ENCODE measurements at regions not wholly inside any gene's neighbourhood (a gene's known extent, or its start where the extent isn't known, plus 50 kb on each side); places are given as distances from the start of the nearest gene placed in this dataset.
"Not testable (repeated sequence)": the region's sequence is repeated elsewhere in the genome, so short reads cannot be mapped to it uniquely, and the experiment has no call there.

GRCh38 chr7:65317372-65317771, 56.3 kb upstream of the ZNF92 start:
- DNase-seq (ENCODE audit: low read depth) = no peak

GRCh38 chr7:65310761-65311160, 62.9 kb upstream of the ZNF92 start:
- no peak for DNase-seq (ENCODE audit: low read depth)

- DNase-seq (ENCODE audit: low read depth) = no peak
Measured at GRCh38 chr7:65308300-65308678, 65.4 kb upstream of the ZNF92 start.

- DNase-seq (ENCODE audit: low read depth) = peak; percentile 61
Measured at GRCh38 chr7:65307651-65308299, 65.9 kb upstream of the ZNF92 start.

GRCh38 chr7:65304175-65304574, 69.5 kb upstream of the ZNF92 start:
- DNase-seq (ENCODE audit: low read depth) = no peak

- no peak for DNase-seq (ENCODE audit: low read depth)
Measured at GRCh38 chr7:65302883-65303282, 70.8 kb upstream of the ZNF92 start.

- DNase-seq (ENCODE audit: low read depth) = no peak
Measured at GRCh38 chr7:65301007-65301406, 72.6 kb upstream of the ZNF92 start.

GRCh38 chr7:65295409-65295808, 78.2 kb upstream of the ZNF92 start:
- DNase-seq (ENCODE audit: low read depth) = no peak

GRCh38 chr7:65290340-65290739, 83.3 kb upstream of the ZNF92 start:
- DNase-seq (ENCODE audit: low read depth) = not testable (repeated sequence)

- DNase-seq (ENCODE audit: low read depth) = no peak
Measured at GRCh38 chr7:65287023-65287422, 86.6 kb upstream of the ZNF92 start.

GRCh38 chr7:65285906-65286864, 87.5 kb upstream of the ZNF92 start:
- no peak for DNase-seq (ENCODE audit: low read depth)

- DNase-seq (ENCODE audit: low read depth) = not testable (repeated sequence)
Measured at GRCh38 chr7:65285241-65285640, 88.4 kb upstream of the ZNF92 start.

- no peak for DNase-seq (ENCODE audit: low read depth)
Measured at GRCh38 chr7:65279795-65280194, 93.9 kb upstream of the ZNF92 start.

GRCh38 chr7:65276822-65277221, 96.8 kb upstream of the ZNF92 start:
- DNase-seq (ENCODE audit: low read depth) = no peak

- DNase-seq (ENCODE audit: low read depth) = not testable (repeated sequence)
Measured at GRCh38 chr7:65271502-65271901, 102.2 kb upstream of the ZNF92 start.

GRCh38 chr7:65269150-65269856, 104.4 kb upstream of the ZNF92 start:
- DNase-seq (ENCODE audit: low read depth) = peak; percentile 85

- no peak for DNase-seq (ENCODE audit: low read depth)
Measured at GRCh38 chr7:65268782-65269149, 104.9 kb upstream of the ZNF92 start.

- DNase-seq (ENCODE audit: low read depth) = no peak
Measured at GRCh38 chr7:65265933-65266519, 107.6 kb upstream of the ZNF92 start.

GRCh38 chr7:65264258-65264657, 109.4 kb upstream of the ZNF92 start:
- DNase-seq (ENCODE audit: low read depth) = no peak

- DNase-seq (ENCODE audit: low read depth) = not testable (repeated sequence)
Measured at GRCh38 chr7:65260673-65261072, 113.0 kb upstream of the ZNF92 start.

- DNase-seq (ENCODE audit: low read depth) = not testable (repeated sequence)
Measured at GRCh38 chr7:65259864-65260525, 113.7 kb upstream of the ZNF92 start.

- DNase-seq (ENCODE audit: low read depth) = no peak
Measured at GRCh38 chr7:65254061-65254460, 119.6 kb upstream of the ZNF92 start.
